ENCODE measurements at regions not wholly inside any gene's neighbourhood (a gene's known extent, or its start where the extent isn't known, plus 50 kb on each side); places are given as distances from the start of the nearest gene placed in this dataset.

- no peak for DNase-seq (ENCODE audit: insufficient read length, low spot score)
- TF ChIP-seq SPI1 (IDR thresholded peaks at IDR 0.05; ENCODE audit: low read depth, low read length): no peak
- TF ChIP-seq POLR2A (IDR thresholded peaks at IDR 0.05; ENCODE audit: low read depth, low read length): no peak
- no peak for TF ChIP-seq POU2F2 (IDR thresholded peaks at IDR 0.05; ENCODE audit: low read depth, low read length)
- no peak for TF ChIP-seq PAX5 (IDR thresholded peaks at IDR 0.05; ENCODE audit: insufficient read depth, low read length, severe bottlenecking)
- no peak for TF ChIP-seq POLR2AphosphoS5 (IDR thresholded peaks at IDR 0.05; ENCODE audit: low read depth, low read length)
- no peak for TF ChIP-seq TAF1 (IDR thresholded peaks at IDR 0.05; ENCODE audit: low read depth, low read length)
- no peak for FAIRE-seq
These were observed 149.4 kb upstream of the HS3ST3A1 start for GRCh38 chr17:13750816-13751793.

- no peak for DNase-seq (ENCODE audit: insufficient read length, low spot score)
- TF ChIP-seq POLR2A (IDR thresholded peaks at IDR 0.05; ENCODE audit: low read depth, low read length) (no peak), PAX5 (IDR thresholded peaks at IDR 0.05; ENCODE audit: insufficient read depth, low read length, severe bottlenecking) (no peak), SPI1 (IDR thresholded peaks at IDR 0.05; ENCODE audit: low read depth, low read length) (no peak), POU2F2 (IDR thresholded peaks at IDR 0.05; ENCODE audit: low read depth, low read length) (no peak), POLR2AphosphoS5 (IDR thresholded peaks at IDR 0.05; ENCODE audit: low read depth, low read length) (no peak), TAF1 (IDR thresholded peaks at IDR 0.05; ENCODE audit: low read depth, low read length) (no peak)
- FAIRE-seq: no peak
These were observed 151.4 kb upstream of the HS3ST3A1 start for GRCh38 chr17:13753154-13753553.

- TF ChIP-seq POU2F2 (IDR thresholded peaks at IDR 0.05; ENCODE audit: low read depth, low read length): no peak
- TF ChIP-seq TAF1 (IDR thresholded peaks at IDR 0.05; ENCODE audit: low read depth, low read length): no peak
- TF ChIP-seq POLR2AphosphoS5 (IDR thresholded peaks at IDR 0.05; ENCODE audit: low read depth, low read length): no peak
- TF ChIP-seq SPI1 (IDR thresholded peaks at IDR 0.05; ENCODE audit: low read depth, low read length): no peak
- no peak for TF ChIP-seq POLR2A (IDR thresholded peaks at IDR 0.05; ENCODE audit: low read depth, low read length)
- no peak for TF ChIP-seq PAX5 (IDR thresholded peaks at IDR 0.05; ENCODE audit: insufficient read depth, low read length, severe bottlenecking)
- DNase-seq (ENCODE audit: insufficient read length, low spot score) (no peak), FAIRE-seq (no peak)
These were observed 152.0 kb upstream of the HS3ST3A1 start for GRCh38 chr17:13753771-13754170.

GRCh38 chr17:13755851-13756250, 154.1 kb upstream of the HS3ST3A1 start:
- FAIRE-seq: no peak
- no peak for TF ChIP-seq POLR2AphosphoS5 (IDR thresholded peaks at IDR 0.05; ENCODE audit: low read depth, low read length)
- TF ChIP-seq POU2F2 (IDR thresholded peaks at IDR 0.05; ENCODE audit: low read depth, low read length): no peak
- no peak for TF ChIP-seq TAF1 (IDR thresholded peaks at IDR 0.05; ENCODE audit: low read depth, low read length)
- no peak for DNase-seq (ENCODE audit: insufficient read length, low spot score)

GRCh38 chr17:13756763-13757162, 155.0 kb upstream of the HS3ST3A1 start:
- FAIRE-seq: no peak
- DNase-seq (ENCODE audit: insufficient read length, low spot score): no peak
- TF ChIP-seq SPI1 (IDR thresholded peaks at IDR 0.05; ENCODE audit: low read depth, low read length) (no peak), POU2F2 (IDR thresholded peaks at IDR 0.05; ENCODE audit: low read depth, low read length) (no peak), POLR2A (IDR thresholded peaks at IDR 0.05; ENCODE audit: low read depth, low read length) (no peak), POLR2AphosphoS5 (IDR thresholded peaks at IDR 0.05; ENCODE audit: low read depth, low read length) (no peak), TAF1 (IDR thresholded peaks at IDR 0.05; ENCODE audit: low read depth, low read length) (no peak), PAX5 (IDR thresholded peaks at IDR 0.05; ENCODE audit: insufficient read depth, low read length, severe bottlenecking) (no peak)

GRCh38 chr17:13757871-13758270, 156.1 kb upstream of the HS3ST3A1 start:
- TF ChIP-seq SPI1 (IDR thresholded peaks at IDR 0.05; ENCODE audit: low read depth, low read length) (no peak), POLR2AphosphoS5 (IDR thresholded peaks at IDR 0.05; ENCODE audit: low read depth, low read length) (no peak), PAX5 (IDR thresholded peaks at IDR 0.05; ENCODE audit: insufficient read depth, low read length, severe bottlenecking) (no peak), POU2F2 (IDR thresholded peaks at IDR 0.05; ENCODE audit: low read depth, low read length) (no peak), TAF1 (IDR thresholded peaks at IDR 0.05; ENCODE audit: low read depth, low read length) (no peak), POLR2A (IDR thresholded peaks at IDR 0.05; ENCODE audit: low read depth, low read length) (no peak)
- FAIRE-seq (no peak), DNase-seq (ENCODE audit: insufficient read length, low spot score) (no peak)

GRCh38 chr17:13759518-13760335, 158.0 kb upstream of the HS3ST3A1 start:
- DNase-seq (ENCODE audit: insufficient read length, low spot score): no peak
- no peak for FAIRE-seq
- TF ChIP-seq POU2F2 (IDR thresholded peaks at IDR 0.05; ENCODE audit: low read depth, low read length) (no peak), POLR2AphosphoS5 (IDR thresholded peaks at IDR 0.05; ENCODE audit: low read depth, low read length) (no peak), TAF1 (IDR thresholded peaks at IDR 0.05; ENCODE audit: low read depth, low read length) (no peak), SPI1 (IDR thresholded peaks at IDR 0.05; ENCODE audit: low read depth, low read length) (no peak), PAX5 (IDR thresholded peaks at IDR 0.05; ENCODE audit: insufficient read depth, low read length, severe bottlenecking) (no peak), POLR2A (IDR thresholded peaks at IDR 0.05; ENCODE audit: low read depth, low read length) (no peak)

- no peak for FAIRE-seq
- no peak for DNase-seq (ENCODE audit: insufficient read length, low spot score)
- TF ChIP-seq TAF1 (IDR thresholded peaks at IDR 0.05; ENCODE audit: low read depth, low read length) (no peak), SPI1 (IDR thresholded peaks at IDR 0.05; ENCODE audit: low read depth, low read length) (no peak), POLR2AphosphoS5 (IDR thresholded peaks at IDR 0.05; ENCODE audit: low read depth, low read length) (no peak), POU2F2 (IDR thresholded peaks at IDR 0.05; ENCODE audit: low read depth, low read length) (no peak), POLR2A (IDR thresholded peaks at IDR 0.05; ENCODE audit: low read depth, low read length) (no peak), PAX5 (IDR thresholded peaks at IDR 0.05; ENCODE audit: insufficient read depth, low read length, severe bottlenecking) (no peak)
These were observed 159.4 kb upstream of the HS3ST3A1 start for GRCh38 chr17:13761038-13761603.

GRCh38 chr17:13765701-13766100, 164.0 kb upstream of the HS3ST3A1 start:
- FAIRE-seq (no peak), DNase-seq (ENCODE audit: insufficient read length, low spot score) (no peak)
- TF ChIP-seq POLR2A (IDR thresholded peaks at IDR 0.05; ENCODE audit: low read depth, low read length) (no peak), SPI1 (IDR thresholded peaks at IDR 0.05; ENCODE audit: low read depth, low read length) (no peak), TAF1 (IDR thresholded peaks at IDR 0.05; ENCODE audit: low read depth, low read length) (no peak), PAX5 (IDR thresholded peaks at IDR 0.05; ENCODE audit: insufficient read depth, low read length, severe bottlenecking) (no peak), POLR2AphosphoS5 (IDR thresholded peaks at IDR 0.05; ENCODE audit: low read depth, low read length) (no peak), POU2F2 (IDR thresholded peaks at IDR 0.05; ENCODE audit: low read depth, low read length) (no peak)
